H1 (cell line): ENCODE measurements at regions not wholly inside any gene's neighbourhood (a gene's known extent, or its start where the extent isn't known, plus 50 kb on each side); places are given as distances from the start of the nearest gene placed in this dataset.

Experiments used
- CEBPB ChIP-seq: IDR thresholded peaks from 2 replicates; pipeline ENCODE4 v1.6.1; 2012; ENCODE audit warnings: low read depth, low read length
- CHD1 ChIP-seq: IDR thresholded peaks from 2 replicates; pipeline ENCODE4 v1.6.1; 2012; ENCODE audit warnings: low read depth, low read length, improper control_type of control experiment
- CHD7 ChIP-seq: fragments of 300-600 bp; sonication (generic); IDR thresholded peaks from 2 replicates; pipeline ENCODE4 v1.7.1; 2012; ENCODE audit warnings: low read length, moderate library complexity, mild to moderate bottlenecking, inconsistent platforms; ENCODE audit not compliant: insufficient replicate concordance
- JUND ChIP-seq: IDR thresholded peaks from 2 replicates; pipeline ENCODE4 v1.6.1; 2011; ENCODE audit warnings: mild to moderate bottlenecking, improper control_type of control experiment, low read length
- PHF8 ChIP-seq: fragments of 200-600 bp; sonication (generic); conservative IDR thresholded peaks from 2 replicates; pipeline ENCODE4 v1.7.1; 2012; ENCODE audit warnings: low read depth, mild to moderate bottlenecking, inconsistent platforms, low read length, moderate library complexity
- RXRA ChIP-seq: IDR thresholded peaks from 2 replicates; pipeline ENCODE4 v1.6.1; 2011; ENCODE audit warnings: low read depth, mild to moderate bottlenecking, low read length, moderate library complexity; ENCODE audit not compliant: insufficient read depth
- SIX5 ChIP-seq: IDR thresholded peaks from 2 replicates; pipeline ENCODE4 v1.6.1; 2011; ENCODE audit warnings: mild to moderate bottlenecking, low read depth, low read length
- SP4 ChIP-seq: IDR thresholded peaks from 2 replicates; pipeline ENCODE4 v1.6.1; 2012; ENCODE audit warnings: low read length, inconsistent platforms
- TAF1 ChIP-seq: IDR thresholded peaks from 2 replicates; pipeline ENCODE4 v1.6.1; 2011; ENCODE audit warnings: mild to moderate bottlenecking, low read depth, low read length
- USF2 ChIP-seq: IDR thresholded peaks from 2 replicates; pipeline ENCODE4 v1.6.1; 2011; ENCODE audit warnings: low read length, improper control_type of control experiment

GRCh38 chr16:50473356-50473945 is 74.7 kb upstream of the NKD1 start (continued):
- TF ChIP-seq SIX5, result no peak
- TF ChIP-seq USF2, result no peak
- no peak for TF ChIP-seq JUND
- no peak for TF ChIP-seq CHD7
- no peak for TF ChIP-seq PHF8
- no peak for TF ChIP-seq RXRA
- no peak for TF ChIP-seq CHD1
- no peak for TF ChIP-seq SP4
- no peak for TF ChIP-seq TAF1
- TF ChIP-seq CEBPB, result no peak
- TF ChIP-seq, all 59 proteins: peak for 0
